Prostate gland (tissue), 2 donors: ENCODE measurements at regions not wholly inside any gene's neighbourhood (a gene's known extent, or its start where the extent isn't known, plus 50 kb on each side); places are given as distances from the start of the nearest gene placed in this dataset.

Experiments
- POLR2A ChIP-seq: fragments of 450-650 bp; IDR thresholded peaks from one replicate; pipeline ENCODE4 v1.6.1; 2016; ENCODE audit warnings: antibody characterized with exemption, mild to moderate bottlenecking
- TF ChIP-seq, protein P1 (sequence below), 4 experiments: fragments of 200-600 bp in 2 of 4; fragments of 450-650 bp in 2 of 4; sonication (generic) in 2 of 4; IDR thresholded peaks; 1 replicate in 3 of 4; 2 replicates in 1 of 4; pipeline ENCODE4 v1.5.1; 2016 to 2019; ENCODE audit warnings: antibody characterized with exemption in 4 of 4, mild to moderate bottlenecking in 2 of 4, moderate library complexity in 2 of 4

DNA sequence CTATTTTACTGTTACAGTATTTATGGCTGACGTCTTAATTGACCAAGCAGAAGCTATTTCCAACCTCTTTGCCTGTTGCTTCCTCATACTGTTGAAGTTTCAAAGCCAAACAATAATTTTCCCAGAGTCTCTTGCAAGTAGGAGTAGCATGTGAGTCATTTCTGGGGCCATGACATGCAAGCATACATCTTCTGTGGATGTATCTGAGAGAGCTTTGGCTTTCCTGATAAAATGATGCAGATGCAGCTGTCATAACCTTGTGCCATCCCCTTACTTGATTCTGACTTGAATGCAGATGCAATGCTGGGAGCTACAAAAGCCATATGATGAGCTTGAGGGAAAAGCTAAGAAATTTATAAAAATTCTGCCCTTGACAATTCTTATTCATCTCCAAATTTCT, 243.1 kb upstream of the TENM4 start:
- TF ChIP-seq, protein P1, sequence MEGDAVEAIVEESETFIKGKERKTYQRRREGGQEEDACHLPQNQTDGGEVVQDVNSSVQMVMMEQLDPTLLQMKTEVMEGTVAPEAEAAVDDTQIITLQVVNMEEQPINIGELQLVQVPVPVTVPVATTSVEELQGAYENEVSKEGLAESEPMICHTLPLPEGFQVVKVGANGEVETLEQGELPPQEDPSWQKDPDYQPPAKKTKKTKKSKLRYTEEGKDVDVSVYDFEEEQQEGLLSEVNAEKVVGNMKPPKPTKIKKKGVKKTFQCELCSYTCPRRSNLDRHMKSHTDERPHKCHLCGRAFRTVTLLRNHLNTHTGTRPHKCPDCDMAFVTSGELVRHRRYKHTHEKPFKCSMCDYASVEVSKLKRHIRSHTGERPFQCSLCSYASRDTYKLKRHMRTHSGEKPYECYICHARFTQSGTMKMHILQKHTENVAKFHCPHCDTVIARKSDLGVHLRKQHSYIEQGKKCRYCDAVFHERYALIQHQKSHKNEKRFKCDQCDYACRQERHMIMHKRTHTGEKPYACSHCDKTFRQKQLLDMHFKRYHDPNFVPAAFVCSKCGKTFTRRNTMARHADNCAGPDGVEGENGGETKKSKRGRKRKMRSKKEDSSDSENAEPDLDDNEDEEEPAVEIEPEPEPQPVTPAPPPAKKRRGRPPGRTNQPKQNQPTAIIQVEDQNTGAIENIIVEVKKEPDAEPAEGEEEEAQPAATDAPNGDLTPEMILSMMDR (IDR thresholded peaks at IDR 0.05), result no peak
- TF ChIP-seq POLR2A, result no peak
